HG02588 (cell line): ENCODE measurements at regions not wholly inside any gene's neighbourhood (a gene's known extent, or its start where the extent isn't known, plus 50 kb on each side); places are given as distances from the start of the nearest gene placed in this dataset.
"Not testable (repeated sequence)": the region's sequence is repeated elsewhere in the genome, so short reads cannot be mapped to it uniquely, and the experiment has no call there.

Experiments
- ATAC-seq: cut with Tn5 transposase; IDR thresholded peaks from one replicate; pipeline ENCODE4 v1.9.1; 2021; ENCODE audit warnings: mild to moderate bottlenecking, moderate library complexity; ENCODE audit not compliant: unreplicated experiment

GRCh38 chr4:24369507-24370029 lies 214.8 kb downstream of the DHX15 start:
- ATAC-seq = no peak

DNA sequence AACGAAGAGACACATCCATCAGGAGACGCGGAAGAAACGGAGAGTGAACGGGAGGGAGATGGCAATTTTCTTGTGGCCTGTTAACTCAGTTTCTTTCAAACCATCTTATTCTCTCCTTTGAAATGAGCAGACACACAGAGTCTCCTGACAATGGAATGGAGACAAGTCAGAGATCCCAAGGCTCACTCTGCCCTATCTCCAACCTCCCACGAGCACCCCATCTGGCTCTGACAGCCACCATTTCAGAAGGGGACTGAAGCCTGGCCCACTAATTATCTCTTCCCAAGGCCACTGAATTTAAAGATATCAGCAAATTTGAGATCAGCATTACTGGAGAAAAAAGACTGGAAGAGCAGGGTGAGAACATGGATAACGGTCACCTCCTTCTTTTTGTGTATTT lies 215.6 kb downstream of the DHX15 start:
- ATAC-seq = no peak

DNA sequence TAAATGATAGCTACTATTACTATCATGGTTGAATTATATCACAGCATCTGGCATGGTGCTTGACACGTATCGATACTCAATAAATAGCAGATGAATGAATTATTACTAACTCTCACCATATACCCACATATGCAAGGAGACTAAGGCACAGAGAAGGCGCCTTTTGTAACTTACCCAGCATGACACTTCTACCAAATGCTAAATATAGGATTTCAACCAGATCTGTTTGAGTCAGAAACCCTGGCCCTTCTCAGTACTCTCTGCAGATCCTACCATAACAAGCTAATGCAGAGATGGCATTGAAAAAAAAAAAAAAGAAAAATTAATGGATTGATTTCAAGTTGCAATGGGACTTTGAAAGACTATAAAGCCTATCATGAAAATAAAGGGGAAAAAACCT lies 219.5 kb downstream of the DHX15 start:
- ATAC-seq = no peak

GRCh38 chr4:24364249-24364648 lies 220.1 kb downstream of the DHX15 start:
- ATAC-seq = no peak

- ATAC-seq = no peak
Observed at GRCh38 chr4:24363751-24364150, 220.6 kb downstream of the DHX15 start.

- ATAC-seq = no peak
Observed at GRCh38 chr4:24352112-24352511, 232.2 kb downstream of the DHX15 start.

DNA sequence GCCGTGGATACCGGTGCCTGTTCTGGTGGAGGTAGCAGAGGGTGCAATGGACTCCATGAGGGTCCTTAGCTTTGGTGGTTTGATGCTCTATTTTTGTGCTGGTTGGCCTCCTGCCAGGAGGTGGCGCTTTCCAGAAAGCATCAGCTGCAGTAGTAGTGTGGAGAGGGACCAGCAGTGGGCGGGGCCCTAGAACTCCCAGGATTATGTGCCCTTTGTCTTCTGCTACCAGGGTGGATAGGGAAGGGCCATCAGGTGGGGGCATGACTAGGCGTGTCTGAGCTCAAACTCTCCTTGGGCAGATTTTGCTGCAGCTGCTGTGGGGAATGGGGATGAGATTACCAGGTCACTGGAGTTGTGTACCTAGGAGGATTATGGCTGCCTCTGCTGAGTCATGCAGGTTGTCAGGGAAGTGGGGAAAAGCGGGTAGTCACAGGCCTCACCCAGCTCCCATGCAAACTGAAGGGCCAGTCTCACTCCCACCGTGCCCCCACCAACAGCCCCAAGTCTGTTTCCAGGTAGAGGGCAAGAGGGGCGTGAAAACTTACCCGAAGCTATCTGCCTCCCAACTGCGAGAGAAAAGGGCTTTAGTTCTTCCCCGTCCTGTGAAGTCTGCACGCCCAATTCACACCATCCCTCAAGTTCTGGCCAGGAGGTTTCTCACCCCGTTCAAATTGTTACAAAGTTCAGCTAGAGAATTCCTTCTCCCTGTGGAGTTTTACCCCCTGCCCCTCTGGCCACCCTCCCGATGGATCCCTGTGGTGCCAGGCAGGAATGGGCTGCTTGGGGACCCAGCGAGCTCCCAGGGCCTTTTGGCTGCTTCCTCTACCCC lies 235.0 kb downstream of the DHX15 start:
- not testable (repeated sequence) for ATAC-seq

DNA sequence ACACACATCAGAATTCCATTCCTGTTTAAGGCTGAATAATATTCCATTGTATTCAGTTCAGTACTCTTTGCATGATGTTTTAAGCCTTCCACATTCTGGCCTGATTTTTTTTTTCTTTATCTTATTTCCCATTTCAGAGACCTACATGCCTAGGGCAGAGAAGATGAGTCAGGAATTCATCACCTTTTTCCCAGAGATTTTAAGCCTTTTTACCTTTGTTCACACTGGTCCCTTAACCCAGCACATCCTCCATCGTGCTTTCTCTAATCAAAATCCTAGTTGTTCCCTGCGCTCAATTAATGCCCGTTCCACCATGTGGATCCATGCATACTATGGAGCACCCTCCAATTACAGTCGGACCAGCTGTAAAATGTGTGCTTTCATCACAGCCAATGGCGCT lies 245.1 kb downstream of the DHX15 start:
- no peak for ATAC-seq

- no peak for ATAC-seq
Observed at GRCh38 chr4:24337451-24338190, 246.7 kb downstream of the DHX15 start.

- ATAC-seq = no peak
Observed at GRCh38 chr4:24335616-24336015, 248.7 kb downstream of the DHX15 start.

GRCh38 chr4:24334906-24335305 lies 249.4 kb downstream of the DHX15 start:
- no peak for ATAC-seq

DNA sequence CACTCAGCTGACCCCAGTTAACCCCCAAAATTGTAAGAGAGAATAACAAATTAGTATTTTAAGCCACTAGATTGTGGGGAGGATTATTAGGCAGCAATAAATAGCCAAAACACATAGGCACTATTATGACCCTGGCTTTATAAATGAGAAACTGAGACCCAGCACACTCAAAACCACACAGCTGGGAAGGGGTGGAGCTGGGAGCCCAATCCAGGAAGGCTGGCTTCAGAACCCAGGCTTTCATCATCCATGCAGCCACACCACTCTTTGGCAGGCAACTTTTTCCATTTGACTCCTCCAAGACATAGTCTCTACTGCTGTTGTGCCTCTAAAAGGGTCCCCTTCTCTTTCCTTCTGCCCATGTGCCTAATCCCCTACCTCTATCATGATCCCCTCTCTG lies 253.8 kb downstream of the DHX15 start:
- ATAC-seq = no peak

GRCh38 chr4:24330172-24330571 lies 254.2 kb downstream of the DHX15 start:
- ATAC-seq = no peak

DNA sequence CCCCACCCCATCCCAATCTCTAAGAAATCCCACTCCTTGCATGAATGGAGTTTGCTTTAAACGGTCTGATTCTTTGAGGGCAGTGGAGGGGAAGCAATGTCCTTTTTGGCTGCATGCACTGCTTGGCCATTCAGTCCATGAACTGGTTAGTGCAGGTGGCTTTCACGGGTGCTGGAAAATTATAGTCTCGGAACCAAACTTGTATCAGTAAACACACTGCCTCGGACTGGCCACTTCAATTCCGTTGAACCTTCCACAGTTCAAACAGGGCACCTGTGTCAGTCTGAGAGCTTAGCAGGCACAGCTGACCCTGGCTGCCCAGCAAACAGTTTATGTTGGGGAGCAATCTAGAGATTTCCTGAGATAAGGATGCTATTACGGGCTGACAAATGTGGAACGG lies 255.6 kb downstream of the DHX15 start:
- ATAC-seq = no peak

DNA sequence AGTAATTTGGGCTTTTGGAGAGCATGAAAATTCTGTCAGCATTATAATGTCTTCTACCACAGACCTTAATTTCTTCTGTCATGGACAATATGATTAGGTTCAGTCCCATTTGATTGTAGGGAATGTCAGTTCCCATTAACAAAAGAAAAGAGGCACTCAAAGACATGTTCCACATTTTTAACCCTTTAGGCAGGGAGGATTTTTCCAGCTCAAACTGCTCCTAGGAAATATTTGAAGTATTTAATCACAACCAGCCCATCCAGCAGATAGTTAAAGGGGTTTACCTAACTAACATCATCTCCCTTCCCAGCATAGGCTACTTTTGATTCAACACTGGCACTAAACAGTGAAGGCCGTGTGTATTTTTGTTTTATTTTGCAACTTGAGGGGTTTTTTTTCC lies 256.0 kb downstream of the DHX15 start:
- no peak for ATAC-seq

DNA sequence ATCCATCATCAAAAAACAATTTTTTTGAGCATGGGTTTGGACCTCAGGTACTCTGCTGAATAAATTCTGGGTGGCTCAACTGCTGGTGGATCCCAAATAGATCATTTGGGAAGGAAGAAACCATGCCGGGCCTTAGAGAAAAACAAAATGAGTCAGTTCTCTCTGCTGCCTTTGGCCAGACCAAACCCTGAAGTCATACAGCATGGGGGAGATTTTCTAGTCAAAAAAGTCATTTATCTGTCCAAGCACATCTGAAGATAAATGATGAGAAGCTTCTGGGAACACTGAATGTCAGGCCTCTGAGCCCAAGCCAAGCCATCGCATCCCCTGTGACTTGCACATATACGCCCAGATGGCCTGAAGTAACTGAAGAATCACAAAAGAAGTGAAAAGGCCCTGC lies 261.4 kb downstream of the DHX15 start:
- ATAC-seq = no peak

GRCh38 chr4:24322511-24322910 lies 261.8 kb downstream of the DHX15 start:
- no peak for ATAC-seq

- ATAC-seq = no peak
Observed at GRCh38 chr4:24321616-24322015, 262.7 kb downstream of the DHX15 start.

DNA sequence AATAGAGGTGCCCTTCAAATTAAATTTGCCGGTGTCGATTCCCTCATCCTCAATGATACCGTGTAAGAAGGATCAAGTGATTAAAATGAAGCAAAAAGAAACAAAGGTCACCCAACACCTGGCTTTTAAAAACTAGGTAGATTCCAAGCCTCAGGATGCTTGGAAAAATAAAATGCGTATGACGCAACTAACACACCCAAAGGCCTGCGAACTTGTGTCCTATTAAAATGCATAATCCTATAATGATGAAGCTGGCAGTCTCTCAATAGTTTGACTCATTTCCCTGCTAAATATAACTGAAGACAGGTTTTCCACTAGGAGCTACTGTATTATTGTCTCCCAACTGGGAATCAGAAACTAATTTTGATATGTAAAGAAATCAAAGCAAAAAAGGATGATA lies 263.2 kb downstream of the DHX15 start:
- ATAC-seq = no peak

GRCh38 chr4:24319387-24319786 lies 265.0 kb downstream of the DHX15 start:
- ATAC-seq = no peak

DNA sequence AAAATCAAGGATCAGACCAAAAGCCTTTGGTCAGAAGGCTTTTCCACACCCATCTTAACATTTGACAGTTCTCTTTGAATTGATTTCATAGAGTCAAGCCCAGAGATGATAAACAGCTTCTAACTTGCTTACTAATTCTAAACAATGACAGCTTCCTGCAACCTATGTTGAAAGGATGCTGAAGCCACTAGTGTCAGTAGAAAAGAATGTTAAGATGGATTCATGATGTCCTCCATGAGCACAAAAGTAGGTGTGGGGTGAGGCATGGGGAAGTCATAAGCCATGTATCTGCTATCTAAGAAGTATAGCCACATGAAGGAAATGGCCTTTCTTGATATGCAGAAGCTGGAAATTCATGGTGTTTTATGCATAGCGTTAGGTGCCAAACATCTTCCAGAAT lies 269.3 kb downstream of the DHX15 start:
- no peak for ATAC-seq

DNA sequence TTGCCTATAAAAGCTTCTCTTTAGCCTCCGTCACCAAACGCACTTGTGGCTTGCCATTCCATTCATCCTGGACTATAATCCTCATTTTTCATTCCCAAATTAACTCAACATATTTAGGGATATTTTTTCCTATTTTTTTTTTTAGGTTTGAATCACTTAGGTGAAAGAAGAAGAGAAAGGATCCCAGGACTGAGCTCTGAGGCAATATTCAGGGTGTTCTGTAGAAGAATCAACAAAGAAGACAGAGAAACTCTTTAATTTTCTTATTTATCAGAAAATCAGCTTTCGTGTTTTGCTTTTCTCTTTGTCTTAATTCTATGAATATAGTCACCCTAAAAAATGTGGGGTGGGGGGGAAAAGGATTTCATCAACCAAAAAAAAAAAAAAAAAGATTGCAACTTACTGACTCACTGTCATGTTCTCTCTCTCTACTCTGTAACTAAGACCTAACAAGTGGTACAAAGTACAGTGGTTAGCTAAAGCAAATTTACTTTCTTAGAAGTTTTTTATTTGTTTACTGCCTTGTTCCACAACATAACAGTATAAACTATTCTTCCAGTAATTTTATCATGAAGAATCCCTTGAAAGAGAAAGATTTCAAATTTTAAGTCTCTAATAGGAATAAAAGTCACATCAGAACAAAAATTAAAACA lies 272.0 kb downstream of the DHX15 start:
- ATAC-seq = no peak
